HEK293 (cell line): ENCODE measurements at regions not wholly inside any gene's neighbourhood (a gene's known extent, or its start where the extent isn't known, plus 50 kb on each side); places are given as distances from the start of the nearest gene placed in this dataset.

Source experiments
- CTCF ChIA-PET: fragments of 350-600 bp; formaldehyde crosslinking; extraction: SDS; loops from one replicate; lab custom pipeline; 2021; ENCODE audit warnings: antibody characterized with exemption; lab: Yijun Ruan, JAX
- POLR2A ChIA-PET: fragments of 300-600 bp; formaldehyde crosslinking; extraction: SDS; loops from one replicate; lab custom pipeline; 2020; ENCODE audit warnings: antibody characterized with exemption, inconsistent platforms; lab: Yijun Ruan, JAX
- H3K27ac ChIP-seq: fragments of 200-500 bp; sonication (Bioruptor generic); 2 replicates; pipeline ENCODE4 v1.5.1; 2014; ENCODE audit warnings: low read depth, low read length, control low read depth, inconsistent platforms; ENCODE audit errors: extremely low read depth
- H3K36me3 ChIP-seq, 2 experiments: fragments of 200-500 bp in 1 of 2; sonication (Bioruptor generic) in 1 of 2; 1 replicate in 1 of 2; 2 replicates in 1 of 2; pipeline ENCODE4 v1.5.1; 2014 to 2017; ENCODE audit warnings: inconsistent platforms in 2 of 2, low read length in 2 of 2; ENCODE audit not compliant: control insufficient read depth in 2 of 2, insufficient read depth in 1 of 2
- H3K4me1 ChIP-seq: fragments of 200-500 bp; sonication (Bioruptor generic); 2 replicates; pipeline ENCODE4 v1.5.1; 2014; ENCODE audit warnings: mild to moderate bottlenecking, low read length, inconsistent platforms; ENCODE audit not compliant: control insufficient read depth, insufficient read depth
- H3K4me3 ChIP-seq: 2 replicates; pipeline ENCODE4 v1.5.1; 2011; ENCODE audit warnings: low read depth, mild to moderate bottlenecking, control low read depth, low read length, moderate library complexity
- H3K9me3 ChIP-seq: fragments of 200-500 bp; sonication (Bioruptor generic); 2 replicates; pipeline ENCODE4 v1.5.1; 2014; ENCODE audit warnings: low read depth, low read length, inconsistent platforms; ENCODE audit not compliant: control insufficient read depth, insufficient read depth
- BCL11A ChIP-seq: fragments of 450-650 bp; formaldehyde crosslinking; IDR thresholded peaks from 2 replicates; pipeline ENCODE4 v1.5.1; 2016; ENCODE audit warnings: low read depth, missing biosample characterization, missing genetic modification characterization
- EGR2 ChIP-seq: fragments of 450-650 bp; formaldehyde crosslinking; IDR thresholded peaks from 2 replicates; pipeline ENCODE4 v1.5.1; 2016; ENCODE audit warnings: low read depth, missing biosample characterization, missing genetic modification characterization
- KLF1 ChIP-seq: fragments of 450-650 bp; formaldehyde crosslinking; IDR thresholded peaks from 2 replicates; pipeline ENCODE4 v1.5.1; 2016; ENCODE audit warnings: missing biosample characterization, missing genetic modification characterization
- KLF16 ChIP-seq: fragments of 450-650 bp; formaldehyde crosslinking; IDR thresholded peaks from 2 replicates; pipeline ENCODE4 v1.5.1; 2017; ENCODE audit warnings: missing biosample characterization, missing genetic modification characterization
- OVOL3 ChIP-seq: fragments of 450-650 bp; formaldehyde crosslinking; IDR thresholded peaks from 2 replicates; pipeline ENCODE4 v1.5.1; 2016; ENCODE audit warnings: missing biosample characterization, missing genetic modification characterization
- PRDM1 ChIP-seq: fragments of 450-650 bp; formaldehyde crosslinking; IDR thresholded peaks from 2 replicates; pipeline ENCODE4; 2016; ENCODE audit warnings: missing biosample characterization, missing genetic modification characterization
- SALL2 ChIP-seq: fragments of 450-650 bp; formaldehyde crosslinking; IDR thresholded peaks from 2 replicates; pipeline ENCODE4 v1.5.0; 2017; ENCODE audit warnings: missing biosample characterization, mild to moderate bottlenecking, missing genetic modification characterization, borderline replicate concordance
- ZNF146 ChIP-seq: fragments of 450-650 bp; formaldehyde crosslinking; IDR thresholded peaks from 2 replicates; pipeline ENCODE4 v1.5.1; 2016; ENCODE audit warnings: missing biosample characterization, missing genetic modification characterization
- ZNF16 ChIP-seq: fragments of 450-650 bp; formaldehyde crosslinking; IDR thresholded peaks from 2 replicates; pipeline ENCODE4 v1.5.1; 2016; ENCODE audit warnings: low read depth, missing biosample characterization, missing genetic modification characterization
- ZNF239 ChIP-seq: fragments of 450-650 bp; formaldehyde crosslinking; IDR thresholded peaks from 2 replicates; pipeline ENCODE4 v1.5.1; 2016; ENCODE audit warnings: missing biosample characterization, missing genetic modification characterization
- ZNF501 ChIP-seq: fragments of 450-650 bp; formaldehyde crosslinking; IDR thresholded peaks from 2 replicates; pipeline ENCODE4 v1.5.1; 2016; ENCODE audit warnings: missing biosample characterization, missing genetic modification characterization
- ZNF544 ChIP-seq: fragments of 450-650 bp; formaldehyde crosslinking; IDR thresholded peaks from 2 replicates; pipeline ENCODE4 v1.5.0; 2017; ENCODE audit warnings: missing biosample characterization, missing genetic modification characterization
- ZNF560 ChIP-seq: fragments of 450-650 bp; formaldehyde crosslinking; IDR thresholded peaks from 2 replicates; pipeline ENCODE4 v1.5.1; 2017; ENCODE audit warnings: missing biosample characterization, missing genetic modification characterization, borderline replicate concordance
- ZNF610 ChIP-seq: fragments of 450-650 bp; formaldehyde crosslinking; IDR thresholded peaks from 2 replicates; pipeline ENCODE4 v1.5.1; 2016; ENCODE audit warnings: missing biosample characterization, missing genetic modification characterization, borderline replicate concordance
- ZNF629 ChIP-seq: fragments of 450-650 bp; formaldehyde crosslinking; IDR thresholded peaks from 2 replicates; pipeline ENCODE4 v1.5.1; 2017; ENCODE audit warnings: missing biosample characterization, missing genetic modification characterization
- ZNF654 ChIP-seq: fragments of 450-650 bp; formaldehyde crosslinking; IDR thresholded peaks from 2 replicates; pipeline ENCODE4 v1.5.1; 2016; ENCODE audit warnings: low read depth, missing biosample characterization, missing genetic modification characterization
- ZNF704 ChIP-seq: fragments of 450-650 bp; formaldehyde crosslinking; IDR thresholded peaks from 2 replicates; pipeline ENCODE4 v1.5.1; 2016; ENCODE audit warnings: missing biosample characterization, missing genetic modification characterization
- ZNF707 ChIP-seq: fragments of 450-650 bp; formaldehyde crosslinking; IDR thresholded peaks from 2 replicates; pipeline ENCODE4 v1.5.1; 2016; ENCODE audit warnings: missing biosample characterization, missing genetic modification characterization
- ZNF837 ChIP-seq: fragments of 450-650 bp; formaldehyde crosslinking; IDR thresholded peaks from 2 replicates; pipeline ENCODE4 v1.5.1; 2016; ENCODE audit warnings: missing biosample characterization, missing genetic modification characterization
- ZSCAN16 ChIP-seq: fragments of 450-650 bp; formaldehyde crosslinking; IDR thresholded peaks from 2 replicates; pipeline ENCODE4 v1.5.1; 2016; ENCODE audit warnings: missing biosample characterization, missing genetic modification characterization
- TF ChIP-seq, protein P1 (sequence below): fragments of 450-650 bp; formaldehyde crosslinking; IDR thresholded peaks from 2 replicates; pipeline ENCODE4 v1.5.1; 2016; ENCODE audit warnings: missing biosample characterization, missing genetic modification characterization, low read depth
- TF ChIP-seq, protein P2 (sequence below): fragments of 450-650 bp; formaldehyde crosslinking; IDR thresholded peaks from 2 replicates; pipeline ENCODE4 v1.5.1; 2017; ENCODE audit warnings: missing biosample characterization, missing genetic modification characterization

GRCh38 chr10:31187607-31188210 lies 131.3 kb upstream of the ZEB1 start:
- ChIA-PET POLR2A (no interaction called here), CTCF (no interaction called here)

DNA sequence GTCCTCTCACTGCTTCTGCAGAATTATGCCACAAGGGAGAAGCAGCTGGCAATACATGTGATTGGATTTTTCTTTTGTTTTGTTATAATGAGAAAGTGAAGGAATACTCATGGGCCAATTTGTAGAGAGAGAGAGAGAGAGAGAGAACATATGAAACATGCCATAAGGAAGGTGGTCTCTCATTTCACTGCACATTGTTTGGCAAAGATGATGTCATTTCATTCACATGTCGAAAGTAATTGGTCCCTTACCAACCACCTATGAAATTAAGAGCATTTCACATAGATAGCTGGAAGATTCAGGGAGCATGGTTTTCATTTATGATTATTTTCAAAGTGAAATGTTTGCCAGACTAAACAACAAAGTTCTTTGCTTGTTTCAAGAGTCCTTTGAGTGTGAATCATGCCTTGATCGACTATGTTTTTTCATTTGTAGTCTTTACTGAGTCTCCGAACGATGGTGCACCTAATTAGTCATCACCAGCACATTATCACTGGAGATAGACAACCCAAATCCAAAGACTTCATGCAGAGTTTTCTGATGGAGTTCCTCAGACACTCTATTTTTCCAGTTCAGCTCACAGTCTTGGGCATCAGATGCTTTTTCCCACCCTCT lies 130.1 kb upstream of the ZEB1 start:
- no peak overlapping the region for H3K27ac ChIP-seq
- TF ChIP-seq ZNF610 = no peak
- TF ChIP-seq, protein P1, sequence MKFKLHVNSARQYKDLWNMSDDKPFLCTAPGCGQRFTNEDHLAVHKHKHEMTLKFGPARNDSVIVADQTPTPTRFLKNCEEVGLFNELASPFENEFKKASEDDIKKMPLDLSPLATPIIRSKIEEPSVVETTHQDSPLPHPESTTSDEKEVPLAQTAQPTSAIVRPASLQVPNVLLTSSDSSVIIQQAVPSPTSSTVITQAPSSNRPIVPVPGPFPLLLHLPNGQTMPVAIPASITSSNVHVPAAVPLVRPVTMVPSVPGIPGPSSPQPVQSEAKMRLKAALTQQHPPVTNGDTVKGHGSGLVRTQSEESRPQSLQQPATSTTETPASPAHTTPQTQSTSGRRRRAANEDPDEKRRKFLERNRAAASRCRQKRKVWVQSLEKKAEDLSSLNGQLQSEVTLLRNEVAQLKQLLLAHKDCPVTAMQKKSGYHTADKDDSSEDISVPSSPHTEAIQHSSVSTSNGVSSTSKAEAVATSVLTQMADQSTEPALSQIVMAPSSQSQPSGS = peak; percentile 59
- no peak for TF ChIP-seq EGR2 (tag by site-specific recombination)
- H3K4me3 ChIP-seq = no peak overlapping the region
- no peaks in the 10 kb centered on the region for H3K4me1 ChIP-seq
- H3K36me3 ChIP-seq = no peaks in the 10 kb centered on the region
- no peaks in the 10 kb centered on the region for H3K9me3 ChIP-seq
- ChIA-PET CTCF (no interaction called here), POLR2A (no interaction called here)

More at GRCh38 chr10:31187607-31188210, 131.3 kb upstream of the ZEB1 start:
- H3K4me3 ChIP-seq = no peak overlapping the region
- no peaks in the 10 kb centered on the region for H3K9me3 ChIP-seq
- H3K27ac ChIP-seq = no peak overlapping the region
- H3K4me1 ChIP-seq = no peaks in the 10 kb centered on the region
- no peaks in the 10 kb centered on the region for H3K36me3 ChIP-seq
- TF ChIP-seq KLF16 (tag by site-specific recombination) (no peak), ZNF16 (tag by site-specific recombination) (no peak), ZNF544 (tag by site-specific recombination) (no peak), ZNF837 (tag by site-specific recombination) (no peak), ZNF146 (tag by site-specific recombination) (no peak), SALL2 (tag by site-specific recombination) (no peak), ZNF704 (tag by site-specific recombination) (no peak), ZNF239 (tag by site-specific recombination) (no peak), ZNF654 (no peak), PRDM1 (tag by site-specific recombination) (no peak), KLF1 (tag by site-specific recombination) (no peak), ZNF707 (tag by site-specific recombination) (no peak), ZSCAN16 (no peak), ZNF560 (no peak), ZNF629 (tag by site-specific recombination) (no peak), ZNF501 (no peak)
- TF ChIP-seq, protein P2, sequence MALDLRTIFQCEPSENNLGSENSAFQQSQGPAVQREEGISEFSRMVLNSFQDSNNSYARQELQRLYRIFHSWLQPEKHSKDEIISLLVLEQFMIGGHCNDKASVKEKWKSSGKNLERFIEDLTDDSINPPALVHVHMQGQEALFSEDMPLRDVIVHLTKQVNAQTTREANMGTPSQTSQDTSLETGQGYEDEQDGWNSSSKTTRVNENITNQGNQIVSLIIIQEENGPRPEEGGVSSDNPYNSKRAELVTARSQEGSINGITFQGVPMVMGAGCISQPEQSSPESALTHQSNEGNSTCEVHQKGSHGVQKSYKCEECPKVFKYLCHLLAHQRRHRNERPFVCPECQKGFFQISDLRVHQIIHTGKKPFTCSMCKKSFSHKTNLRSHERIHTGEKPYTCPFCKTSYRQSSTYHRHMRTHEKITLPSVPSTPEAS (tag by site-specific recombination) = no peak

GRCh38 chr10:31190488-31190887 lies 128.5 kb upstream of the ZEB1 start:
- TF ChIP-seq ZNF146 (tag by site-specific recombination) (peak; percentile 58; the same call in 1 of the 2 replicates), OVOL3 (tag by site-specific recombination) (no peak), BCL11A (tag by site-specific recombination) (no peak)
- Histone ChIP-seq H3K27ac (no peak overlapping the region), H3K36me3 (no peaks in the 10 kb centered on the region), H3K4me3 (no peak overlapping the region), H3K4me1 (no peaks in the 10 kb centered on the region), H3K9me3 (no peaks in the 10 kb centered on the region)
- ChIA-PET POLR2A (no interaction called here), CTCF (interaction anchor here (0.6 kb wide), 2 partner anchors 70 to 1064 kb away, joined by 3 read pairs; no protein-coding TSS in a partner anchor)
